GM12878 (cell line): ENCODE measurements at regions not wholly inside any gene's neighbourhood (a gene's known extent, or its start where the extent isn't known, plus 50 kb on each side); places are given as distances from the start of the nearest gene placed in this dataset.

ENCODE experiments used
- ATAC-seq: fragments of 200-7000 bp; cut with Tn5 transposase; 3 replicates; pipeline ENCODE4 v1.9.1; 2020; ENCODE audit warnings: mild to moderate bottlenecking, moderate library complexity
- BruUV-seq: library from RNA; stranded (reverse); fragments of 400-500 nt; replicated peaks from 2 replicates; lab custom pipeline; 2021; lab: Mats Ljungman, UMichigan
- CTCF ChIA-PET: fragments of 300-600 bp; sonication (Branson Sonifier 250); formaldehyde crosslinking; extraction: SDS; loops from one replicate; lab custom pipeline; 2021; ENCODE audit warnings: inconsistent platforms; lab: Yijun Ruan, JAX
- POLR2A ChIA-PET: fragments of 350-600 bp; formaldehyde crosslinking; extraction: SDS; loops from one replicate; lab custom pipeline; 2021; ENCODE audit warnings: inconsistent platforms; lab: Charles Lee
- RAD21 ChIA-PET: fragments of 300-600 bp; sonication (Branson Sonifier 250); formaldehyde crosslinking; loops from one replicate; lab custom pipeline; 2023; ENCODE audit warnings: antibody characterized with exemption; ENCODE audit not compliant: unreplicated experiment; lab: Charles Lee
- SMC1A ChIA-PET: fragments of 300-600 bp; sonication (Branson Sonifier 250); formaldehyde crosslinking; loops from one replicate; lab custom pipeline; 2023; ENCODE audit not compliant: unreplicated experiment, uncharacterized antibody; lab: Charles Lee
- DNase-seq: peaks from one replicate; pipeline ENCODE4 v3.0.0-alpha.2; 2011; ENCODE audit warnings: low read depth, low spot score
- FAIRE-seq: peaks from 3 replicates; lab custom pipeline; 2011; peaks lifted over from hg19 to GRCh38; lab: Jason Lieb, UNC
- H2AFZ ChIP-seq: 2 replicates; pipeline ENCODE4 v1.6.0; 2011; ENCODE audit warnings: low read depth, low read length, control low read depth; ENCODE audit not compliant: control insufficient read depth
- H3K27ac ChIP-seq: 2 replicates; pipeline ENCODE4 v1.5.1; 2011; ENCODE audit warnings: control low read depth; ENCODE audit not compliant: control insufficient read depth, insufficient read depth
- H3K27me3 ChIP-seq, 2 experiments: replicated peaks in 1 of 2; 2 replicates each; pipeline versions ENCODE4 v1.6.0 to v1.6.1; 2011; ENCODE audit warnings: low read length in 1 of 2; ENCODE audit not compliant: control insufficient read depth in 2 of 2, insufficient read depth in 2 of 2
- H3K36me3 ChIP-seq, 2 experiments: 2 replicates each; pipeline ENCODE4 v1.5.1; 2011; ENCODE audit warnings: low read length in 1 of 2; ENCODE audit not compliant: control insufficient read depth in 2 of 2, insufficient read depth in 2 of 2
- H3K4me1 ChIP-seq: 2 replicates; pipeline ENCODE4 v1.6.1; 2011; ENCODE audit warnings: mild to moderate bottlenecking, low read length, moderate library complexity, mixed read lengths; ENCODE audit not compliant: control insufficient read depth, insufficient read depth
- H3K4me2 ChIP-seq: 2 replicates; pipeline ENCODE4 v1.6.0; 2011; ENCODE audit warnings: control low read depth; ENCODE audit not compliant: control insufficient read depth, insufficient read depth
- H3K4me3 ChIP-seq: fragments of 200-600 bp; sonication (generic); 2 replicates; pipeline ENCODE4 v1.5.1; 2016
- H3K79me2 ChIP-seq: 2 replicates; pipeline ENCODE4 v1.6.0; 2011; ENCODE audit warnings: low read length; ENCODE audit not compliant: control insufficient read depth, insufficient read depth
- H3K9ac ChIP-seq: 2 replicates; pipeline ENCODE4 v1.8.0; 2011; ENCODE audit warnings: low read length, control low read depth, mixed read lengths; ENCODE audit not compliant: control insufficient read depth, insufficient read depth
- H3K9me3 ChIP-seq: replicated peaks from 3 replicates; pipeline ENCODE4 v1.5.1; 2011; ENCODE audit warnings: mild to moderate bottlenecking, low read length; ENCODE audit not compliant: control insufficient read depth, insufficient read depth
- H4K20me1 ChIP-seq: 2 replicates; pipeline ENCODE4 v1.6.0; 2011; ENCODE audit not compliant: control insufficient read depth, insufficient read depth
- ESRRA ChIP-seq: IDR thresholded peaks from 2 replicates; pipeline ENCODE4 v1.6.1; 2012; ENCODE audit warnings: mild to moderate bottlenecking, low read length, improper control_type of control experiment
- ETV6 ChIP-seq, 2 experiments: fragments of 450-650 bp in 1 of 2; IDR thresholded peaks in 1 of 2; conservative IDR thresholded peaks in 1 of 2; 2 replicates each; pipeline ENCODE4 v1.6.1; 2014; ENCODE audit warnings: antibody characterized with exemption in 1 of 2, borderline replicate concordance in 1 of 2, low read depth in 1 of 2, mild to moderate bottlenecking in 1 of 2, moderate library complexity in 1 of 2
- IKZF1 ChIP-seq: fragments of 450-650 bp; conservative IDR thresholded peaks from 2 replicates; pipeline ENCODE4 v1.6.1; 2017; ENCODE audit warnings: antibody characterized with exemption, mild to moderate bottlenecking
- WGBS: methylation state at CpG from one replicate; pipeline ENCODE4 v1.1.6; 2016; ENCODE audit warnings: low lambda C conversion rate; ENCODE audit not compliant: insufficient replicate concordance, insufficient coverage; ENCODE audit errors: missing lambda C conversion rate; 5-methylcytosine and 5-hydroxymethylcytosine counted together
- in situ Hi-C: fragments of 300-500 bp; cut with MboI; formaldehyde crosslinking; loops from 9 replicates; pipeline ENCODE4 v1.14.3; 2018; ENCODE audit warnings: mixed read lengths
- intact Hi-C: fragments of 100-400 bp; cut with micrococcal nuclease; formaldehyde crosslinking; loops from one replicate; pipeline ENCODE4 v1.14.2; 2022; ENCODE audit not compliant: unreplicated experiment
- TF ChIP-seq, protein P1 (sequence below): fragments of 450-650 bp; IDR thresholded peaks from 2 replicates; pipeline ENCODE4 v1.6.1; 2018; ENCODE audit warnings: borderline replicate concordance, mild to moderate bottlenecking; ENCODE audit not compliant: partially characterized antibody
- TF ChIP-seq, protein P2 (sequence below): fragments of 450-650 bp; IDR thresholded peaks from 2 replicates; pipeline ENCODE4 v1.6.1; 2017; ENCODE audit warnings: mild to moderate bottlenecking, low read depth, inconsistent platforms; ENCODE audit not compliant: poor library complexity, severe bottlenecking

DNA sequence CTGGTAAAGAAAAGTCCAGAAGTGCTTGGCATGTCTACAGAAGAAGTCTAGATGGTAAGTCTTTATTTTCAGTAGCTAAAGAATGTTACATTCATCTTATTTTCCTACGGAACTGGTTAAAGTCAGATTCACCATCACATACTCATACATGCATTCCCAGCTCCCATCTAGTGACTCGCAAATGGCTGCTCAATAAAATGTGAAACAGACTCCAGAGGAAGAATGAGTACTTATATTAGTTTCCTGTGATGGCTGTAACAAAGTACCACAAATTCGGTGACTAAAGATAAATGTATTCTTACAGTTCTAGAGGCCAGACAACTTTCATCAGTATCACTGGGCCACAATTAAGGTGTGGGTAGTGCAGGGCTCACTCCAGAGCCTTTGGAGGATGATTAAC, 797.2 kb downstream of the SATB2 start:
- CTCF ChIA-PET, result interaction anchor here (1.2 to 1.4 kb wide), 2 partner anchors 8 to 243 kb away, joined by 3 to 4 read pairs; no protein-coding TSS in a partner anchor
- no peak for FAIRE-seq
- TF ChIP-seq ESRRA (no peak), IKZF1 (no peak), ETV6 (conservative IDR thresholded peaks at IDR 0.05 in 1 of 2, IDR thresholded peaks at IDR 0.05 in 1 of 2; ENCODE audit: borderline replicate concordance in 1 of 2, low read depth in 1 of 2) (no peak)
- TF ChIP-seq, protein P1, sequence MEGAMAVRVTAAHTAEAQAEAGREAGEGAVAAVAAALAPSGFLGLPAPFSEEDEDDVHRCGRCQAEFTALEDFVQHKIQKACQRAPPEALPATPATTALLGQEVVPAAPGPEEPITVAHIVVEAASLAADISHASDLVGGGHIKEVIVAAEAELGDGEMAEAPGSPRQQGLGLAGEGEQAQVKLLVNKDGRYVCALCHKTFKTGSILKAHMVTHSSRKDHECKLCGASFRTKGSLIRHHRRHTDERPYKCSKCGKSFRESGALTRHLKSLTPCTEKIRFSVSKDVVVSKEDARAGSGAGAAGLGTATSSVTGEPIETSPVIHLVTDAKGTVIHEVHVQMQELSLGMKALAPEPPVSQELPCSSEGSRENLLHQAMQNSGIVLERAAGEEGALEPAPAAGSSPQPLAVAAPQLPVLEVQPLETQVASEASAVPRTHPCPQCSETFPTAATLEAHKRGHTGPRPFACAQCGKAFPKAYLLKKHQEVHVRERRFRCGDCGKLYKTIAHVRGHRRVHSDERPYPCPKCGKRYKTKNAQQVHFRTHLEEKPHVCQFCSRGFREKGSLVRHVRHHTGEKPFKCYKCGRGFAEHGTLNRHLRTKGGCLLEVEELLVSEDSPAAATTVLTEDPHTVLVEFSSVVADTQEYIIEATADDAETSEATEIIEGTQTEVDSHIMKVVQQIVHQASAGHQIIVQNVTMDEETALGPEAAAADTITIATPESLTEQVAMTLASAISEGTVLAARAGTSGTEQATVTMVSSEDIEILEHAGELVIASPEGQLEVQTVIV, result no peak
- TF ChIP-seq, protein P2, sequence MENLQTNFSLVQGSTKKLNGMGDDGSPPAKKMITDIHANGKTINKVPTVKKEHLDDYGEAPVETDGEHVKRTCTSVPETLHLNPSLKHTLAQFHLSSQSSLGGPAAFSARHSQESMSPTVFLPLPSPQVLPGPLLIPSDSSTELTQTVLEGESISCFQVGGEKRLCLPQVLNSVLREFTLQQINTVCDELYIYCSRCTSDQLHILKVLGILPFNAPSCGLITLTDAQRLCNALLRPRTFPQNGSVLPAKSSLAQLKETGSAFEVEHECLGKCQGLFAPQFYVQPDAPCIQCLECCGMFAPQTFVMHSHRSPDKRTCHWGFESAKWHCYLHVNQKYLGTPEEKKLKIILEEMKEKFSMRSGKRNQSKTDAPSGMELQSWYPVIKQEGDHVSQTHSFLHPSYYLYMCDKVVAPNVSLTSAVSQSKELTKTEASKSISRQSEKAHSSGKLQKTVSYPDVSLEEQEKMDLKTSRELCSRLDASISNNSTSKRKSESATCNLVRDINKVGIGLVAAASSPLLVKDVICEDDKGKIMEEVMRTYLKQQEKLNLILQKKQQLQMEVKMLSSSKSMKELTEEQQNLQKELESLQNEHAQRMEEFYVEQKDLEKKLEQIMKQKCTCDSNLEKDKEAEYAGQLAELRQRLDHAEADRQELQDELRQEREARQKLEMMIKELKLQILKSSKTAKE, result no peak

More for the DNA sequence above, 797.2 kb downstream of the SATB2 start:
- WGBS, result 40% methylated on average over 3 of the region's 3 CpGs
- no peaks in the 10 kb centered on the region for H3K36me3 ChIP-seq
- in situ Hi-C loops (no loop called here), intact Hi-C loops (no loop called here)
- H2AFZ ChIP-seq, result no peak overlapping the region
- H3K4me3 ChIP-seq, result no peak overlapping the region
- POLR2A ChIA-PET, result interaction anchor here (0.7 kb wide), 1 partner anchor 243 kb away, joined by 3 read pairs; no protein-coding TSS in a partner anchor
- H3K27me3 ChIP-seq, result no peaks in the 10 kb centered on the region
- H3K9ac ChIP-seq, result no peak overlapping the region
- no peak overlapping the region for H3K27ac ChIP-seq
- BruUV-seq, result no TSS peak
- SMC1A ChIA-PET, result interaction anchor here (1.1 to 5.9 kb wide), 5 partner anchors 38 to 267 kb away, joined by 3 to 69 read pairs (median 3); no protein-coding TSS in a partner anchor
- no peak for DNase-seq
- no peaks in the 10 kb centered on the region for H3K4me1 ChIP-seq
- ATAC-seq, result no peak
- RAD21 ChIA-PET, result interaction anchor here (0.8 to 1.5 kb wide), 2 partner anchors 43 to 231 kb away, joined by 3 to 6 read pairs; no protein-coding TSS in a partner anchor
- H3K4me2 ChIP-seq, result no peak overlapping the region
- no peaks in the 10 kb centered on the region for H3K79me2 ChIP-seq
- H4K20me1 ChIP-seq, result no peaks in the 10 kb centered on the region
- no peaks in the 10 kb centered on the region for H3K9me3 ChIP-seq
